Subcutaneous abdominal adipose tissue (tissue), 5 donors: ENCODE measurements at regions not wholly inside any gene's neighbourhood (a gene's known extent, or its start where the extent isn't known, plus 50 kb on each side); places are given as distances from the start of the nearest gene placed in this dataset.
"Not testable (repeated sequence)": the region's sequence is repeated elsewhere in the genome, so short reads cannot be mapped to it uniquely, and the experiment has no call there.

Source experiments
- H3K27ac ChIP-seq: one replicate; pipeline ENCODE4 v1.7.0; 2013; ENCODE audit warnings: low read depth, mild to moderate bottlenecking, inconsistent platforms, low read length, moderate library complexity
- H3K27me3 ChIP-seq, 5 donors: one replicate each; pipeline ENCODE4 v1.7.0; 2013; ENCODE audit warnings: low read length in 5 of 5, inconsistent platforms in 1 of 5; ENCODE audit not compliant: control insufficient read depth in 5 of 5, insufficient read depth in 4 of 5
- H3K36me3 ChIP-seq, 5 donors: one replicate each; pipeline ENCODE4 v1.7.0; 2013; ENCODE audit warnings: low read length in 5 of 5; ENCODE audit not compliant: control insufficient read depth in 5 of 5, insufficient read depth in 5 of 5
- H3K4me1 ChIP-seq, 5 donors: one replicate each; pipeline ENCODE4 v1.7.0; 2013; ENCODE audit warnings: low read length in 5 of 5, mild to moderate bottlenecking in 3 of 5, moderate library complexity in 1 of 5; ENCODE audit not compliant: control insufficient read depth in 5 of 5, insufficient read depth in 5 of 5
- H3K4me3 ChIP-seq, 5 donors: one replicate each; pipeline ENCODE4 v1.7.0; 2013; ENCODE audit warnings: low read length in 5 of 5, low read depth in 1 of 5
- H3K9ac ChIP-seq, 5 donors: one replicate each; pipeline ENCODE4 v1.7.0; 2013; ENCODE audit warnings: low read length in 5 of 5, mild to moderate bottlenecking in 4 of 5, moderate library complexity in 3 of 5
- H3K9me3 ChIP-seq, 5 donors: one replicate each; pipeline ENCODE4 v1.7.0; 2013; ENCODE audit warnings: low read length in 5 of 5; ENCODE audit not compliant: control insufficient read depth in 5 of 5
- donor health status: healthy.
- donor health status: healthy.
- donor health status: healthy.
- donor health status: healthy.
- donor health status: healthy.

DNA sequence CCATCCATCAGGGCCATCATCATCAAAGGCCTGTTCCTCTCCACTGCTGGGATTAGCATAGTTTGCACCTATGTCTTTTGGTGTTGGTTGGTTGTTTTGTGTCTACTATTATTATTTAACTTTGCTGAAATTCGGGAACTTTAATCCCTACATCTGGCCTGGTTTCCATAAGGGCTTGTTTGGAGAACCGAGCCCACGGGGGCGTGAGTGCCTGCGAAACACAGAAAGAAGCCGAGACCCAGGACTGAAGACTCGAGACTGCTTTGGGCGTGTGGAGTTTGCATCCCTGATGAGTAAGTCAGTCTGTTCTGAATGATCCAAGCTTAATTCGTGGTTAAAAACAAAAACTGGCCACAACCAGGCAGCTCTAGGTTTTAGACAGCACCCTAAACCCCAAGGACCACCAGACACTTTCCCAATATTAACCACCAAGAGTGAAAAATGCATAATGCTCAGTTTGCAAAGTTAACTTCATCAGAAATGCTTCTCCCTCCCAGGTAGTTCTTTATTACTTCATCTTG lies 195.6 kb downstream of the BCL2L11 start:
- not testable (repeated sequence) for H3K9ac ChIP-seq, H3K36me3 ChIP-seq, H3K27ac ChIP-seq, H3K4me1 ChIP-seq, H3K9me3 ChIP-seq, H3K27me3 ChIP-seq, H3K4me3 ChIP-seq

DNA sequence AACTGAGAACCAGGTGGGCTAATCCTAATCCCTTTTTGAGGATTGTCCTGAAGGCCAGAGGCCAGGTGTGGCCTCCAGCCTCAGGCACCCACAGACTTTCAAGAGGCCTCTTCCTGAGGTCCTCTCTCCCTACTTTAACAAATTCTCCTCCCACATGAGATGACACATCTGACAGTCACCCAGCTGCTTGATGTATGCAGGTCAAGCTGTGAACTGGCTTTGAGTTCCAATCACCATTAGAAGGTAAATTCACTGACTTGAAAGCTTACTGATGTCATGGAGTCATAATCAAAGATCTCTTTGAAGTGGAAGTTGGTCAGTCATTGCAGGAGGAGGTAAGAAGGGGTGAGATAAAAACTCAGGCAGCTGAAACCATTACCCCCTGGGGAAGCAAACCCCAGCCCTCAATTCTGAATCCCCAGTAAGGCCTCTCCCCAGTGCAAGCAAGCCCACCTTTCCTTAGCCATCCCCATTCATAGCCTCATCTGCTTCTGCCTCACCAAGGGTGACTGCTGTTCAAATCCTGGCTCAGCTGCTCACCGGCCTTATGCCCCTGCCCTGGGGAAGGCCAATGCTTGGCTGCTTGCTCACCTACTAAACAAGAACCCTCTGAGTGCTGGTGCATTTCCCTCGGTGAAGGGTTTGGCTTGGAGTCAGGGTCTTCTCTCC lies 196.3 kb downstream of the BCL2L11 start:
- not testable (repeated sequence) for H3K27ac ChIP-seq, H3K4me3 ChIP-seq

DNA sequence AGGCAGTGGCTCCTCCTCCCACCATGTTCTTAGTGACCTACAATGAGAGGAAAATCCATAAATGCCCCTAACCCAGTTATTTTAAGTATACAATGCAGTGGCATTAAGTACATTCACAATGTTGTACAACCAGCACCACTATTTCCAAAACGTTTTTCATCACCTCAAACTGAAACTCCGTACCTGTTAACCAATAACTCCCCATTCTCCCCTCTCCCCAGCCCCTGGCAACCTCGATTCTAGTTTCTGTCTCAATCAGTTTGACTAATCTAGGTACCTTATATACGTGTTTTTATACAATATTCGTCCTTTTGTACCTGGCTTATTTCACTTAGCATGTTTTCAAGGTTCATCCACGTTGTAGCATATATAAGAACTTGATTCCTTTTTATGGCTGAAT lies 198.8 kb downstream of the BCL2L11 start:
- H3K9ac ChIP-seq, H3K27ac ChIP-seq, H3K4me3 ChIP-seq, H3K4me1 ChIP-seq, H3K27me3 ChIP-seq, H3K36me3 ChIP-seq, H3K9me3 ChIP-seq: not testable (repeated sequence)

More for the DNA sequence above, 196.3 kb downstream of the BCL2L11 start:
- not testable (repeated sequence) for H3K9ac ChIP-seq, H3K27me3 ChIP-seq, H3K4me1 ChIP-seq, H3K36me3 ChIP-seq, H3K9me3 ChIP-seq

DNA sequence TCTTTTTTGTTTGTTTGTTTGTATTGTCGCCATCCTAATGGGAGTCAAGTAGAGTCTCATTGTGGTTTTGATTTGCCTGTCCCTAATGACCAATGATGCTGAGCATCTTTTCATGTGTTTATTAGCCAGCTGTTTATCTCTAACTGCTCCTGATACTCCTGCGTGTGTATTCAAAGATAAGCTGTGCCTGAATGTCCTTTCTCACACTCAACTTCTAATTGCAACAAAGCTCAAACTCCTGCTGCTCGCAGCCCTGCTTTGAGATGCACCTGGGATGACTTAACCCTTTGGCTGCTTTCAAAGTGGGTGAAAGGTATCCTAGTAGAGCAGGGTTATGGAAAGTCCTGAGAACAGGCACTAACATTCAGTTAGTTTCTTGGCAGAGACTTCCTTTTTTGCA lies 199.6 kb downstream of the BCL2L11 start:
- not testable (repeated sequence) for H3K36me3 ChIP-seq, H3K27me3 ChIP-seq, H3K9ac ChIP-seq, H3K9me3 ChIP-seq, H3K27ac ChIP-seq, H3K4me1 ChIP-seq, H3K4me3 ChIP-seq

DNA sequence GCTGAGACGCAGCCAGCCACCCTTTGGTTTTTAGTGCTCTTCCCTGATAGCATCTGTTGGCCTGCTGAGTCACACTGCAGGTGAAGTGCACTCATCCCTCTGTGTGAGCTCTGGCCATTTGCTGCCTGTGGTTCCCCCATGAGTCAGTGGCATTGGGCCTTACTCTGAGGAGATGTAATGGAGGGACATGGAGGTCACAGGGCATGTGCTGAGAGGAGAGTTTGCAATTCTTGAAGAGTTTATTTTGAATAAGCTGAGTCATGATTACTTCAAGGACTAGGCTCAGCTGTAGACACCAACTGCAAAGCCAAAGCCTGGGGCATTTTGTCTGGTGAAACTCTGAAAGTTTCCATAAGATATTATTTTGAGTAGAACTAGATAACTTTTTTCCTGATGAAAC lies 200.3 kb downstream of the BCL2L11 start:
- H3K27me3 ChIP-seq, H3K9me3 ChIP-seq, H3K27ac ChIP-seq, H3K36me3 ChIP-seq, H3K4me3 ChIP-seq, H3K9ac ChIP-seq, H3K4me1 ChIP-seq: not testable (repeated sequence)

DNA sequence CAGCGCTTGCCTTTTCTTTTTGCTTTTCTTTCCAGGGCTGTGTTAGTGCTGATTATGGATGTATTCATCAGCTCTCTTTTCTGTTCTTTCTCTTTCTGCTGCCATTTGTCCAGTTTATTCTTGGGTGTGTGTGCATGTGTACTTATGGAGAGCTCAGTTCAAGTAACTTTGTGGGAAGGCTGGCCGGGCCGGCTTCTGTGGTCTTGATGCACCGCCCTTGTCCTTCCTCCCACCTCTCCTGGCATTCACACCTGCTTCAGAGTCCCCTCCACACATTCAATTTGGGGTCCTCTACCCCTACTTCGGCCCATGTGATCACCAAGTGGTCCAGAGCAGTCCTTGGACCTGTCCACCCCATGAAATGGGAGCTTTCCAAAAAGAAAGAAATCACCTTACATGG lies 202.7 kb downstream of the BCL2L11 start:
- H3K4me1 ChIP-seq, H3K9ac ChIP-seq, H3K27me3 ChIP-seq, H3K36me3 ChIP-seq, H3K4me3 ChIP-seq, H3K27ac ChIP-seq, H3K9me3 ChIP-seq: not testable (repeated sequence)

DNA sequence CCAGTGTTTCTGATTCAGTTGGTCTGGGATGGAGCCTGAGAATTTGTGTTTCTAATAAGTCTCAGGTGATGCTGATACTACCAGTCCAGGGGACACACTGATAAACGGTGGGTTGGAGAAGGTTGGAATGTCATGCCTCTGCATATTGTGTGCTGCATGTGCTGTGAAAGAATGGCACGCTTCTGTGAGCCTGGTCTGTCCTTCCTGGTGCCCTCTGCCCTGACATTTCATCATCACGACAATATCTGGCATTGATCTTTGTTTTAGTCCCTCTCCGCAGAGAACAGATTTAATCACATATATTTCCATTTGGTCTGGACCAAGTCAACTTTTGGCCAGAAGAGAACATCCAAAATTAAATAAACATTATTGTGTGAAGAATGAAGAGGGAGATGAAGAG lies 207.0 kb downstream of the BCL2L11 start:
- not testable (repeated sequence) for H3K27ac ChIP-seq, H3K4me1 ChIP-seq, H3K36me3 ChIP-seq, H3K27me3 ChIP-seq, H3K4me3 ChIP-seq, H3K9me3 ChIP-seq, H3K9ac ChIP-seq

DNA sequence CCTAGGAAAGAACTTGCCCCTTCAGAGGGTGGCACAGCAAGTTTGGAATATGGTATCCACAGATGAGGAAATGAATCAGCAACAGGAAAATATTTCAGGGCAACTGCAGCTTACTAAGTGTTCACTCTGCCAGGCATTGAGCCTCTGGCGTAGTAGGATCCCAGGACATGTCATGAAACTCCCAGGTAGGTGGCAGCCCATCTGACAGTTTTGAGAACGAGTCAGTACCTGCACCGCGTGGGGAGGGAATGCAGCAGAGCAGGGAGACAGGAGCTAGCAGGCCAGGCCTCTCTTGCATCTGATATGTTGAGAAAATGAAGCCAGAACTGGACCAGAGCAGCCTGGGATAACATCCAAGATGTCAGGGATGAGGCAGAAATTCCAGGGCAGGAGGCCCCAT lies 208.6 kb downstream of the BCL2L11 start:
- not testable (repeated sequence) for H3K27me3 ChIP-seq, H3K4me1 ChIP-seq, H3K36me3 ChIP-seq, H3K27ac ChIP-seq, H3K4me3 ChIP-seq, H3K9ac ChIP-seq, H3K9me3 ChIP-seq

DNA sequence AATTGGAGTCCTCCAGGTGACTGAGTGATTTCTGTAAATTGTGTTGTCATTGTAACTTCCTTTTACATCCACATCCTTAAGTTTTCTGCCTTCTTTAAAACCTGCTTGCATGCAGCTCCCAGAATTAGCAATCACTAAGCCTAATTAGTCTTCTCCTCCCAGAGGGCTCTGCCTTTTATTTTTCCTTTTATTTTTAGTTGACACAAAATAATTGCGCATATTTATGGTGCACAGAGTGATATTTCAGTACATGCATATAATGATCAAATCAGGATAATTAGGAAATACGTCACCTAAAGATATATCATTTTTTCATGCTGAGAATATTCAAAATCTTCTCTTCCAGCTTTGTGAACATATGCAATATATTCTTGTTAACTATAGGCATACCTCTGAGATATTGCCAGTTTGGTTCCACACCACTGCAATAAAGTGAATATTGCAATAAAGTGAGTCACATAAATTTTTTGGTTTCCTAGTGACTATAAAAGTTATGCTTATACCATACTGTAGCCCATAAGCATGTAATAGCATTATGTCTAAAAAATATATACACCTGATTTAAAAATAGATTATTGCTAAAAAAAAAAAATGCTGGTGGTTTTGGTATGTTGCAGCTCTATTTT lies 210.5 kb downstream of the BCL2L11 start:
- not testable (repeated sequence) for H3K36me3 ChIP-seq, H3K4me1 ChIP-seq, H3K9ac ChIP-seq, H3K9me3 ChIP-seq, H3K4me3 ChIP-seq, H3K27me3 ChIP-seq, H3K27ac ChIP-seq

DNA sequence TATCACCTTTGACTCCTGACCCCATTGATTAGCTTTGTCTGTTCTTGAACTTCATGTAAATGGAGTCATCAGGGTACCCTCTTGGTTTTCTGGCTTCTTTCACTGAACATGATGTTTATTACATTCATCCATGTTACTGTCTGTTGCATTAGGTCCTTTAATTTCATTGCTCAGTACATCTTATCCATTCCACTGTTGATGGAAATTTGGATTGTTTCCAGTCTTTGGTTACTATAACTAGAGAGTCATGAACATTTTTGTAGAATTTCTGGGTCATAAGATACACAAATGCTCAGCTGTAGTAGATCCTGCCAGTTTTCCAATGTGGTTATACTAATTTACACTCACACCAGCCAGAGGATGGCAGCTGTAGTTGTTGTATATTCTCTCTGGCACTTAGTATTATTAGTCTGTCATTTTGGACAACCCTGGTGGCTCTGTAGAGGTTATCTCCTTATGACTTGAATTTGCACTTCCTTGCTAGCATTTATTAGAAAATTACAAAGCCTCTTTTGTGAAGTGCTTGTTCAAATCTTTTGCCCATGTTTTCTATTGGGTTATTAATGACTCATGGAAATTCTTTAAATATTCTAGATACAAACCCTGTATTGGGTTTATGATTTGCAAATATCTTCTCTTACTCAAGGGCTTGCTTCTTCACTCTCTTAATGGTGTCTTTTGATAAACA lies 214.7 kb downstream of the BCL2L11 start:
- H3K27ac ChIP-seq, H3K4me3 ChIP-seq, H3K9me3 ChIP-seq, H3K36me3 ChIP-seq, H3K27me3 ChIP-seq, H3K4me1 ChIP-seq, H3K9ac ChIP-seq: not testable (repeated sequence)
